Thyroid gland (tissue), 4 donors: ENCODE measurements at regions not wholly inside any gene's neighbourhood (a gene's known extent, or its start where the extent isn't known, plus 50 kb on each side); places are given as distances from the start of the nearest gene placed in this dataset.

ENCODE experiments used
- CTCF ChIP-seq, 6 experiments: fragments of 200-600 bp in 3 of 6; fragments of 450-650 bp in 3 of 6; sonication (generic) in 3 of 6; IDR thresholded peaks; one replicate each; pipeline ENCODE4 v1.5.1; 2016 to 2019; ENCODE audit warnings: antibody characterized with exemption in 6 of 6, mild to moderate bottlenecking in 2 of 6, inconsistent platforms in 1 of 6, moderate library complexity in 1 of 6
- POLR2A ChIP-seq, 2 donors: fragments of 450-650 bp; IDR thresholded peaks; one replicate each; pipeline ENCODE4 v1.6.1; 2017; ENCODE audit warnings: antibody characterized with exemption in 2 of 2, mild to moderate bottlenecking in 2 of 2, moderate library complexity in 1 of 2

GRCh38 chr7:124557101-124557500 is 208.5 kb downstream of the GPR37 start:
- TF ChIP-seq POLR2A (IDR thresholded peaks at IDR 0.05) (no peak), CTCF (IDR thresholded peaks at IDR 0.05) (no peak)
